Adrenal gland (tissue), 9 donors: ENCODE measurements at regions not wholly inside any gene's neighbourhood (a gene's known extent, or its start where the extent isn't known, plus 50 kb on each side); places are given as distances from the start of the nearest gene placed in this dataset.

ENCODE experiments used
- DNase-seq, 7 donors: peaks; one replicate each; pipeline ENCODE4 v3.0.0-alpha.2; 2019 to 2020
- H3K27ac ChIP-seq, 5 donors: fragments of 200-600 bp; sonication (generic) in 4 of 5; 1 replicate in 3 of 5; 2 replicates in 2 of 5; pipeline versions ENCODE4 v1.5.1 to v1.8.0; 2016 to 2020; ENCODE audit warnings: mild to moderate bottlenecking in 1 of 5
- H3K27me3 ChIP-seq: fragments of 200-600 bp; 2 replicates; pipeline ENCODE4 v1.8.0; 2021
- H3K36me3 ChIP-seq, 2 donors: fragments of 200-600 bp; replicated peaks in 1 of 2; 1 replicate in 1 of 2; 2 replicates in 1 of 2; pipeline versions ENCODE4 v1.5.1 to v1.8.0; 2018 to 2022
- H3K4me1 ChIP-seq, 2 donors: fragments of 200-600 bp; replicated peaks in 1 of 2; 1 replicate in 1 of 2; 2 replicates in 1 of 2; pipeline versions ENCODE4 v1.5.1 to v1.8.0; 2018 to 2021
- H3K4me3 ChIP-seq, 4 donors: fragments of 200-600 bp; sonication (generic) in 3 of 4; one replicate each; pipeline ENCODE4 v1.5.1; 2016 to 2018
- H3K9me3 ChIP-seq, 3 donors: fragments of 200-600 bp; sonication (generic) in 1 of 3; replicated peaks in 1 of 3; 1 replicate in 2 of 3; 2 replicates in 1 of 3; pipeline versions ENCODE4 v1.5.1 to v1.8.0; 2016 to 2021
- CTCF ChIP-seq, 6 experiments: fragments of 450-650 bp in 4 of 6; fragments of 200-600 bp in 2 of 6; sonication (generic) in 1 of 6; IDR thresholded peaks; 1 replicate in 5 of 6; 2 replicates in 1 of 6; pipeline versions ENCODE4 v1.5.1 to v1.8.0; 2016 to 2021; ENCODE audit warnings: antibody characterized with exemption in 6 of 6, mild to moderate bottlenecking in 2 of 6, moderate library complexity in 1 of 6
- POLR2A ChIP-seq, 2 donors: fragments of 450-650 bp; IDR thresholded peaks; one replicate each; pipeline ENCODE4 v1.6.1; 2017; ENCODE audit warnings: antibody characterized with exemption in 2 of 2, mild to moderate bottlenecking in 2 of 2, moderate library complexity in 1 of 2
- WGBS, 4 donors: extraction: QIAGEN DNeasy Blood & Tissue Kit in 2 of 4; methylation state at CpG; one replicate each; pipeline versions ENCODE4 v1.1.5 to v1.1.7; 2013 to 2017; 5-methylcytosine and 5-hydroxymethylcytosine counted together
- intact Hi-C, 2 donors: fragments of 100-400 bp; cut with DNase I; formaldehyde crosslinking; loops; one replicate each; pipeline versions ENCODE4 v1.14.1 to v1.15.0; 2022 to 2023
- donor health status: healthy with polysubstance abuse.
- donor health status: Bipolar disorder and iron deficiency.
- donor health status: DM: yes; HTN: yes; CAD: no.
- donor health status: DM: no; HTN: no; CAD: no.
- donor health status: DM: no; HTN: no; CAD: no.

- Histone ChIP-seq H3K9me3 (no peaks in the 10 kb centered on the region), H3K27me3 (no peaks in the 10 kb centered on the region), H3K36me3 (no peaks in the 10 kb centered on the region), H3K4me1 (no peaks in the 10 kb centered on the region), H3K27ac (no peak overlapping the region), H3K4me3 (no peak overlapping the region)
- WGBS, 4 donors: 70 to 83% (median 82%) methylated on average over 1 of the region's 1 CpG
- intact Hi-C loops: no loop called here
- TF ChIP-seq POLR2A (IDR thresholded peaks at IDR 0.05) (no peak), CTCF (IDR thresholded peaks at IDR 0.05) (no peak)
- DNase-seq: no peak
Observed at GRCh38 chr12:33706927-33707326, 267.3 kb upstream of the SYT10 start.

DNA sequence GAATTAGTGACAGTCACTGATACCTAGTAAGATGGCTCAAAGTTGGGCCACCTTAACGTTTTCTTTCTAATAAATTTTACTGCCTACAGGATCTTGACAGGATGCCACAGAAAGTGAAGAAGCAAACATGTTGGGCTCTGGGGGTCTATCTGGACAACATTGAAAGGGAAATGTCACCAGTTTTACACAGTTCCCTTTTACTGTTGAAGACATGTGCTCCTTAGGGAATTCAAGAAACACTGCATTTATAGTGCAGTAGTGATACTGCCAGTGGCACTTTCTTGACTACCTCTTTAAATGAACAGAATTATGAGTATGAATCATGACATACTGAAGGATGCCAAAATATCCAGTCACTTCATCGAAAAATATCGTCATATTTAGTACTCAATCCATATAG is 269.3 kb upstream of the SYT10 start:
- Histone ChIP-seq H3K27me3 (no peaks in the 10 kb centered on the region), H3K4me1 (no peaks in the 10 kb centered on the region), H3K27ac (no peak overlapping the region), H3K9me3 (no peaks in the 10 kb centered on the region), H3K36me3 (no peaks in the 10 kb centered on the region), H3K4me3 (no peak overlapping the region)
- DNase-seq: no peak
- intact Hi-C loops: no loop called here
- TF ChIP-seq POLR2A (IDR thresholded peaks at IDR 0.05) (no peak), CTCF (IDR thresholded peaks at IDR 0.05) (no peak)
- 68 to 80% (median 72%) methylated on average over 3 of the region's 3 CpGs for WGBS, 4 donors

- no peak overlapping the region for H3K27ac ChIP-seq
- no peak overlapping the region for H3K4me3 ChIP-seq
- H3K36me3 ChIP-seq: no peaks in the 10 kb centered on the region
- intact Hi-C loops: no loop called here
- no peaks in the 10 kb centered on the region for H3K9me3 ChIP-seq
- 65 to 74% (median 71%) methylated on average over 2 of the region's 2 CpGs for WGBS, 4 donors
- H3K27me3 ChIP-seq: no peaks in the 10 kb centered on the region
- DNase-seq: no peak
- no peaks in the 10 kb centered on the region for H3K4me1 ChIP-seq
- no peak for TF ChIP-seq POLR2A (IDR thresholded peaks at IDR 0.05)
- no peak for TF ChIP-seq CTCF (IDR thresholded peaks at IDR 0.05)
Observed at GRCh38 chr12:33710548-33710947, 270.9 kb upstream of the SYT10 start.

GRCh38 chr12:33718631-33719030 is 279.0 kb upstream of the SYT10 start:
- Histone ChIP-seq H3K27ac (no peak overlapping the region), H3K27me3 (no peaks in the 10 kb centered on the region), H3K9me3 (no peaks in the 10 kb centered on the region), H3K36me3 (no peaks in the 10 kb centered on the region), H3K4me3 (no peak overlapping the region), H3K4me1 (no peaks in the 10 kb centered on the region)
- no peak for TF ChIP-seq CTCF (IDR thresholded peaks at IDR 0.05)
- no peak for TF ChIP-seq POLR2A (IDR thresholded peaks at IDR 0.05)
- DNase-seq: no peak
- 73 to 81% (median 75%) methylated on average over 2 of the region's 2 CpGs for WGBS, 4 donors
- intact Hi-C loops: no loop called here
